ES-I3 (cell line): ENCODE measurements at regions not wholly inside any gene's neighbourhood (a gene's known extent, or its start where the extent isn't known, plus 50 kb on each side); places are given as distances from the start of the nearest gene placed in this dataset.
"Not testable (repeated sequence)": the region's sequence is repeated elsewhere in the genome, so short reads cannot be mapped to it uniquely, and the experiment has no call there.

Source experiments
- H3K36me3 ChIP-seq: 2 replicates; pipeline ENCODE4 v1.6.1; 2013; ENCODE audit warnings: mild to moderate bottlenecking, low read length, control low read depth, moderate library complexity; ENCODE audit not compliant: insufficient read depth
- H3K4me1 ChIP-seq: 2 replicates; pipeline ENCODE4 v1.6.1; 2013; ENCODE audit warnings: mild to moderate bottlenecking, control low read depth, low read length; ENCODE audit not compliant: insufficient read depth
- H3K9ac ChIP-seq: 2 replicates; pipeline ENCODE4 v1.6.1; 2013; ENCODE audit warnings: low read depth, mild to moderate bottlenecking, low read length, moderate library complexity
- H3K9me3 ChIP-seq: 2 replicates; pipeline ENCODE4 v1.6.1; 2013; ENCODE audit warnings: mild to moderate bottlenecking, low read length, moderate library complexity; ENCODE audit not compliant: control insufficient read depth, insufficient read depth

DNA sequence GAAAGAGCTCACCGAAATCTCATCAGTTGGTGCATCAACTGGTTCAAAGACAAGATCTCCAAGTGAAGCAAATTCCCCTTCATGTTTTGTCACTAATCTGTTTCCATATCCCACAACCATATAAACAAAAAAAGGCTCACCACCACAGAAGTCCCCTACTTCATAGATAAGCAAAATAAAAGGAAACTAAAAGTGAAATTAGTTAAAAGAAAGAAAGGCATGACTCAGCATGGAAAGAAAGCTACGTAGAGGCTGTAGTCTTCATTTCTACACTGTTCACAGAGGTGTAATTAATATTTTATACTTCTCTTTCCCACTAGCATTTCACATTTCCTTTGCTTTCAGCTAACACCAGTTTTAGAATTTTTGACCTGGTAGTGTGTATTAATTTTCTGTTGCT lies 208.0 kb downstream of the CYLC2 start:
- Histone ChIP-seq H3K9me3 (no peaks in the 10 kb centered on the region), H3K4me1 (no peaks in the 10 kb centered on the region), H3K9ac (no peak overlapping the region), H3K36me3 (no peaks in the 10 kb centered on the region)

DNA sequence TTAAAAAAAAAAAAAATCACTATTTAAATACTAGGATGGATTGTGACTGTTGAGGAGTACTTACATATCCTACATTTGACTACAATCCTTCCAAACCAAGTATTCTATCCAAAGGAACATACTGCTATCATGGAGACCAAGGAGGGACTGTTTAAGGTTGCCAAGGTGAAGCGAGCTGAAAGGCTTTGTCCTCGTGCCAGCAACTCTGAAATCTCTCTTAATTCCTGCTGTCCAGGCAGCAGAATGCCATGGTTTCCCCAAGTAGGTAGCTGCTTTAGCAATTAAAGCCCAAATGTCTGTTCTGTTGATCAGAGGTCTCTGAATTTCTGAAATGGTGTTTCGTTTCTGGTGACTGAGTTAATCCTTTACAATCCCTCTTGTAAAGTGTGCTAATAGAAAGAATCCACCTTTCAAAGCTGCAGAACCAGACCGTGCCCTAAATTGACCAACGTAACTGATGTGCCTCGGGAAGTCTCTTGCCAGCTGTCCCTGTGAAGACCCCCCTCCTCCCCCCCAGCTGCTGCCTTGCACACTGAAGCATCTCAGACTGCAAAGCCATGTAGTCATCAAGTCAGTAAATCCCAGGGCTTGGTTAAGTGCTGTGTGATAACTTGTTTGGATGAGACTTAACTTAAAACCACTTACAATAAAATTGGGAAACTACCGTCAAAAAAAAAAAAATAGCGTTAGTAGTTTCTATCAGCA lies 210.9 kb downstream of the CYLC2 start:
- H3K36me3 ChIP-seq, H3K9ac ChIP-seq, H3K9me3 ChIP-seq, H3K4me1 ChIP-seq: not testable (repeated sequence)

DNA sequence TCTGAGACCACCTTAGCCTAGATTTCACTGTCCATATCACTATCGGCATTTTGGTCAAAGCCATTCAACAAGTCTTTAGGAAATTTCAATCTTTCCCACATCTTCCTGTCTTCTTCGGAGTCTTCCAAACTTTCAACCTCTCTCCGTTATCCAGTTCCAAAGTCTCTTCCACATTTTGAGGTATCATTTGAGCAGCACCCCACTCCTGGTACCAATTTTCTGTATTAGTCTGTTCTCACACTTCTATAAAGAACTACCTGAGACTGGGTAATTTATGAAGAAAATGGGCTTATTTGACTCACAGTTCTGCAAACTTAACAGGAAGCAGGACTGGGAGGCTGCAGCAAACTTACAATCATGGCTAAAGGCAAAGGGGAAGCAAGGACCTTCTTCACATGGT lies 215.5 kb downstream of the CYLC2 start:
- peaks cover 6% of the 10 kb centered on the region; the same call in 1 of the 2 replicates for H3K9me3 ChIP-seq
- H3K9ac ChIP-seq: no peak overlapping the region
- H3K4me1 ChIP-seq: no peaks in the 10 kb centered on the region
- H3K36me3 ChIP-seq: no peaks in the 10 kb centered on the region

DNA sequence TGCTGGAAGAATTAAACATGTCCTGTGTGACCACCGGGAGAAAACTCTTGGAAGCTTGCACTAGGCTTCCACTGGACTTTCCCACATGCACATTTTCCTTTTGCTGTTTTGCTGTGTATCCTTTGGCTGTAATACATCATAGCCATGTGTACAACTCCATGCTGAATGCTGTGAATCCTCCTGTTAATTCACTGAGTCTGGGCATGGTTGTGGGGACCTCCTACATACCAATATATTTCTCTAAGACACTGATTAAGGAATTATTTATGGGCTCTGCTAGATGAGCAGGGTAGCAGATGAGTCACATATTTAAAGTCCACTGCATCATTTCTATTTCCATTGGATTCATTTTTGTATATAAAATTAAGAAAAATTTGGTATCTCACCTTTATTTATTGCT lies 220.1 kb downstream of the CYLC2 start:
- Histone ChIP-seq H3K36me3 (no peaks in the 10 kb centered on the region), H3K9ac (no peak overlapping the region), H3K4me1 (no peaks in the 10 kb centered on the region), H3K9me3 (peaks cover 3% of the 10 kb centered on the region; the same call in 1 of the 2 replicates)

DNA sequence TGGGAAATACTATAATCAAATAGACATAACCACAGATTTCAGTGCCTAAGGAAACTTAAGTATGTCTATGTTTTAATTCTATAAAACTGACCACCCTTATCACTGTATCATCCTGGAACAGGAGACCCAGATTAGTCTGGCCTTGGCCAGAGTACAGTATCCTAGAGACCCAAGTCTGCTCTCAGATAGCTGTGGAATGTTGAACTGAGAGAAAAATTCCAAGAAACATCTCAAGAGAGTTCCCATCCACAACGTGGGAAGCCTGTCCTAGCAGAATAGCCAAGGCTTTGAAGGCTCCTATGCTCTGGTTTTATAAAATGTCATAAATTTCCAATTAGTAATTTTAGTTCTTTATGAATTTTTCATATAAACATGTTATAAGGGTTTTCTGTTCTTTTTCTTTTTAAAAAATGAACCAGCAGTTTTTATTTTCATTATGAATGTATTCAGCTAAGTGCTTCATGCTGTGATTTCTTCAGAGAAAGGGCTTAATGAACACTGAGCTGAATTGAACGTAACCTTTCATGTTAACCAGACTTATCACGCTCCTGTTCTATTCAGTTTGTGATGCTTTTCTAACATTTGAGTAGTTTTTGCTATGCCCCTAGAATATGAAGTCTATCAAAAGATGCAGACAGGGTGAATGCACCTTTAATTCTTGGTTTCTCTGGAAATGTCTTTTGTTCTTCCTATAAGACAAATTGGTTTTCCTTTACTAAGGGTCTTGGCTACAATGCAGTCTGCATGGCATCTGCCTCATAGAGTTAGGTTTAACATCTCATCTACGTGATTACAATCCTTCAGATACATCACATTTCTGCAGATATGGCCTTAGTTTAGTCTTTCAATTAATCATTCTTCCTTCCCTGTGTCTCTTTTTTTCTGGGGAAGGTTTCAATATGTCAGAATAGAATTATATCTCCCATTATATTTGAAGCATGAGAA lies 230.8 kb downstream of the CYLC2 start:
- no peaks in the 10 kb centered on the region for H3K4me1 ChIP-seq
- no peaks in the 10 kb centered on the region for H3K36me3 ChIP-seq
- no peaks in the 10 kb centered on the region for H3K9me3 ChIP-seq
- no peak overlapping the region for H3K9ac ChIP-seq

DNA sequence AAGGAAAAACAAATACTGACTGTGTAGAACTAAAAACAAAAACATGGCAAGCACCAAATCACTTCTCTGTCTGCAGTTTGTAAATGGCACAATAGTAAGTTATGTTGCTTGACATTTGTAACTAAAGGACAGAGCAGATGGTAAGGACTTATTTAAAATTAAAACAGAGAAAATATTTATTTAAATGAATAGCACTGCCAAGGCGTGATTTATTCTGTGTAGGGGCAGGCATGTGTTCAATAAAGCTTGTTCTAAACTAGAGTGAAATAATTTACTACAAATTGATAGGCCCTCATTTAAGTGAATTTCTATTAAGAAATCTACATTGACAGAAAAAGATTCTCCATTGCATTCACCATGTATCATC lies 231.5 kb downstream of the CYLC2 start:
- Histone ChIP-seq H3K4me1 (no peaks in the 10 kb centered on the region), H3K9me3 (no peaks in the 10 kb centered on the region), H3K9ac (no peak overlapping the region), H3K36me3 (no peaks in the 10 kb centered on the region)

DNA sequence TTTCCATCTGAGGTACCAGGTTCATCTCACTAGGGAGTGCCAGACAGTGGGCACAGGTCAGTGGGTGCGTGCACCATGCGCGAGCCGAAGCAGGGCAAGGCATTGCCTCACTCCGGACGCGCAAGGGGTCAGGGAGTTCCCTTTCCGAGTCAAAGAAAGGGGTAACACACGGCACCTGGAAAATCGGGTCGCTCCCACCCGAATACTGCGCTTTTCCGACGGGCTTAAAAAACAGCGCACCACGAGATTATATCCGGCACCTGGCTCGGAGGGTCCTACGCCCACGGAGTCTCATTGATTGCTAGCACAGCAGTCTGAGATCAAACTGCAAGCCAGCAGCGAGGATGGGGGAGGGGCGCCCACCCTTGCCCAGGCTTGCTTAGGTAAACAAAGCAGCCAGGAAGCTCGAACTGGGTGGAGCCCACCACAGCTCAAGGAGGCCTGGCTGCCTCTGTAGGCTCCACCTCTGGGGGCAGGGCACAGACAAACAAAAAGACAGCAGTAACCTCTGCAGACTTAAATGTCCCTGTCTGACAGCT lies 242.5 kb downstream of the CYLC2 start:
- H3K9me3 ChIP-seq, H3K4me1 ChIP-seq, H3K36me3 ChIP-seq: not testable (repeated sequence)
- peak overlapping the region; percentile 39; the same call in 1 of the 2 replicates for H3K9ac ChIP-seq

DNA sequence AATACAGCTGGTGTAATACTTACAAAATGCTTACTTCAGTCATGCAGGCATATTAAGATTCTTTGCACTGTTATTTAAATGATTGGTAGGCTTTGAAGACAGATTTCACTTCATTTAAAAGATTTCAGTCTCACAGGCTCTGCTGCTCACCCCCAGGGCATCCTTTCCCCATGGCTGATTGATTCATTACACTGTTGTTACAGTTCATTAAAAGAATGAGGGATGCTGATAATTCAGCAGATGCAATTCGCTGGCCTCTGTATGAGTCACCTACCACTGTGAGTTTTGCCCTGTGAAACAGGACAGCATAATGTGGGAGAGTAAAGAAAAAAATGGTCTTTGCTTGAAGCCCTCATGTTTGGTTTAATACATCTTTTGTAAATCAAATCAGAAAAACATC lies 246.9 kb downstream of the CYLC2 start:
- no peak overlapping the region for H3K9ac ChIP-seq

DNA sequence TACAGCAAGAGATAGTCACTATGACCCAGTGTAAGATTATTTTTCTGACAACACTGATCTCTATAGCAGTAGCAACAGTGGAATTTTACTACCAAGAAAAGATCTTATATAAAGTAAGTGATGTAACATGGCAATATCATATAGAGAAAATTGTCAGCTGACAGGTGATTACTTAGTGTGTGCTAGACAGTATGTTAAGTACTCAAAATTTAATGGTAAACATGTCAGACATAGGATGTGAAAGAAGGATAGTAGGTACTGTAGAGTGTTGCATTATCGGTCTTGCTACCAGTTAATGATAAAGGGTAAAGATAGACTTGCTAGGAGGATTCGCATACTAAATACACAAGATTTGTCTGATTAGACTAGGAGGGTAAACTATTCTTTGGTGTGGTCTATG lies 247.4 kb downstream of the CYLC2 start:
- Histone ChIP-seq H3K36me3 (no peaks in the 10 kb centered on the region), H3K9me3 (no peaks in the 10 kb centered on the region), H3K4me1 (peaks cover 16% of the 10 kb centered on the region), H3K9ac (no peak overlapping the region)

More for the DNA sequence above, 246.9 kb downstream of the CYLC2 start:
- Histone ChIP-seq H3K4me1 (peaks cover 16% of the 10 kb centered on the region), H3K36me3 (no peaks in the 10 kb centered on the region), H3K9me3 (no peaks in the 10 kb centered on the region)

DNA sequence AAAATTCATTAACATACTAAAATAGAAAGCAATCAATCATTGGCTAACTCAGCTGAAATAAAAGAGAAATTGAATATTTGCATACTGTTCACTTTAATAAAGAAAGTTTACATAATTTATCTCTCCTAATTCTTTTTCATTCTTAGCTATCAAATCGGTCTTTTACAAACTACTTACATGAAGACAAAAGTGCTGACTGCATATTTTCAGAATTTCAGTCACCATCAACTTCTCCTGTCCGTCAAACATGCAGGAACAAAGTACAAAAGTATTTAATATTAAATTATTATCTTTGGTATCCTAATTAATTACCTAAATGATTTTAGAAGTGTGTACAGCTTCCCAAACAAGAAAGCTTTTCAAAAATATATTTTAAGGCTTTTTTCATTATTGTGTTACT lies 248.4 kb downstream of the CYLC2 start:
- Histone ChIP-seq H3K4me1 (peaks cover 16% of the 10 kb centered on the region), H3K9me3 (no peaks in the 10 kb centered on the region), H3K36me3 (no peaks in the 10 kb centered on the region), H3K9ac (no peak overlapping the region)

DNA sequence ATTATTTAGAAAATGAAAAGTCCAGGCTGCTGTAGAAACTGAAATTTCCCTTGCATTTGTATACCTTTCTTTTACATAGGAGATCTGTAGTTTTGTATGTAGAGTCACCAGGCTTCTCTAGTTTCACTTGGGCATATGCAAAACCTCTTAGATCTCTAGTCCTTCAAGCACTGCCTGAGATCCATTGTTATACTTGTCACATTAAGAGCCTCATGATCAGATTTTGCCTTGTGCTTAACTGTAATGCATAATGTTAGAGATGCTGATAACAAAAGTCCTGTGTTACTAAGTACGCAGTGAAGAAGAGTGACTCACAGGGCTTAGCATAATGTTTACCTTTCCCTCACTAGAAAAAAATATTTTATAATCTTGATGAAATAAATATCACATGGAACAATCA lies 250.2 kb downstream of the CYLC2 start:
- peaks cover 16% of the 10 kb centered on the region for H3K4me1 ChIP-seq
- H3K36me3 ChIP-seq: no peaks in the 10 kb centered on the region
- H3K9me3 ChIP-seq: no peaks in the 10 kb centered on the region
- H3K9ac ChIP-seq: no peak overlapping the region

DNA sequence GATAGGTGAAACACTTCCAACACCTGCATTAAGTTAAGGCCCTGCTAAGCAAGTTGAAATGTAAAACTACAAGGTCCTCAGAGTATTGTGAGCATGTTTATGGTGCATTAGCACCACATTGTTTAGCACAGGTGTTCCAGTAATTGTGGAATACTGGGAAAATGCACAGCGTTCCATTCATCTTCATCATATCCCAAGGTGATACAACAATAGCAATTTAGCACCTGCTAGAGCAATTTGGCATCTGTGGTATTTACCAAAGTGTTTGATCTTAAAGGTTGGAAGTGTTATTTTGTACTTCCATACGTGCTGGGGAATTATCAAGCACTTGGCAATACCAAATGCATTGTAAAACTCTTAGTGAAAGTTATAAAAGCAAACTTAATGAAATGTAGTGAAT lies 266.8 kb downstream of the CYLC2 start:
- no peaks in the 10 kb centered on the region for H3K36me3 ChIP-seq
- H3K9ac ChIP-seq: no peak overlapping the region
- no peaks in the 10 kb centered on the region for H3K4me1 ChIP-seq
- H3K9me3 ChIP-seq: no peaks in the 10 kb centered on the region

DNA sequence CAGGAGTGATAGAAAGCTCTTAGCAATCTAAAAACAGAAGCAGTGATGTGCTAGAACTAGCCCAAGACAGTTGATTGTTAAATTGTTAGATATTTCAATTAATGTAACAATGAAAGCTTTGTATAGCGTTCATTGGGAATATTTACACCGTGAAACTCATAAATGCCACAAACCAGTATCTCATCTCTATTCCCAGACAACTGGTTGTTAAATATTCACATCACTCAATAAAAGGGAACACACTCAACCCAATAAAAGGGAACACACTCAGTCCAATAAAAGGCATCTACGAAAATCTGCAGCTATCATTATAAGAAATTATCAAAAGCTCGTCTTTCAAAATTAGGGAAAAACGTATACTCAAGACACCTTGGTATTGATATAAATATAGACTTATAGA lies 270.9 kb downstream of the CYLC2 start:
- Histone ChIP-seq H3K36me3 (no peaks in the 10 kb centered on the region), H3K4me1 (no peaks in the 10 kb centered on the region), H3K9me3 (no peaks in the 10 kb centered on the region), H3K9ac (no peak overlapping the region)

DNA sequence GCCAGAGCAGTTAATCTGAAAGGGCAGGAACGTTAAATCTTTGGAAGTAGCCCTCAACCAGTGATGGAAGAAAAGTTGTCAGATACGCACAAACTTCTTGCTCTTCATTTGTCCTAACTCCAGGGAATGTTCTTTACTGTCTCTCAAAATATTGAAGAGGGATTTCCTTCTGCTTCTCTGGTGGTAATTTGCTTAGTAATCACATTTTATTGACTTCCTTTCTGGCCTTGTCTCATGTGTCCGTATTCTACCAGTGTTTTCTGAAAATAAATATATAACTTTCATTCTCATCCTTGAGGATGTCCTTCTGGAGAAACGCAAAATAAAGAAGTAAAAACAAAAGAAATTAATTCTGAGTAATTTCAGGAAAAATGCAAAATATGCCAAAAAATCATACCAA lies 282.1 kb downstream of the CYLC2 start:
- Histone ChIP-seq H3K36me3 (no peaks in the 10 kb centered on the region), H3K4me1 (no peaks in the 10 kb centered on the region)

DNA sequence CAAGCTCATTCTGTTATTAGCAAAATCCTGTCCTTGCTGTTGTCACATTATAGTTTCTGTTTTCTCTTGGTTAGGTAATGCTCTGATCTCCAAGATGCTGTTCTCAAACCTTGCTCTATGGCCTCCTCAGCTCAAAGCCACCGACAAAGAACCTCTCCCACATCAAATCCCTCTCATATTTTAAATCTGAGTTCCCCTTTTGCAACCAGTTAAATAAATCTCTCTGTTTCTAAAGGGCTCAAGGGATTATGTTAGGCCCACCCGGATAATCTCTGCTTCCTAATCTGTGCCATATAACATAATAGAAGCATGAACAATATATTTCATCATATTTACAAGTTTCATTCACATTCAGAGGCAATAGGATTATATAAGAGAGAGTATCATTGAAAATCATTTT lies 286.0 kb downstream of the CYLC2 start:
- Histone ChIP-seq H3K9ac (no peak overlapping the region), H3K36me3 (no peaks in the 10 kb centered on the region), H3K4me1 (no peaks in the 10 kb centered on the region), H3K9me3 (no peaks in the 10 kb centered on the region)

More for the DNA sequence above, 282.1 kb downstream of the CYLC2 start:
- Histone ChIP-seq H3K9me3 (no peaks in the 10 kb centered on the region), H3K9ac (no peak overlapping the region)
